Smooth muscle cell (in vitro differentiated cells): ENCODE measurements at regions not wholly inside any gene's neighbourhood (a gene's known extent, or its start where the extent isn't known, plus 50 kb on each side); places are given as distances from the start of the nearest gene placed in this dataset.

Source experiments
- DNase-seq: peaks from one replicate; lab custom pipeline; 2025; ENCODE audit not compliant: unreplicated experiment; lab: John Stamatoyannopoulos, UW
- H2AFZ ChIP-seq: fragments of 200-600 bp; sonication (generic); 2 replicates; pipeline ENCODE4 v1.6.0; 2016; ENCODE audit warnings: antibody characterized with exemption, low read depth, mild to moderate bottlenecking
- H3F3A ChIP-seq: fragments of 200-600 bp; sonication (generic); 2 replicates; pipeline ENCODE4 v1.6.0; 2017; ENCODE audit warnings: antibody characterized with exemption, low read depth
- H3K27ac ChIP-seq: fragments of 200-600 bp; sonication (generic); 2 replicates; pipeline ENCODE4 v1.5.1; 2016; ENCODE audit warnings: low read depth, mild to moderate bottlenecking
- H3K27me3 ChIP-seq: fragments of 200-600 bp; sonication (generic); 2 replicates; pipeline ENCODE4 v1.6.1; 2016; ENCODE audit warnings: low read depth, mild to moderate bottlenecking
- H3K36me3 ChIP-seq: fragments of 200-600 bp; sonication (generic); 2 replicates; pipeline ENCODE4 v1.5.1; 2016; ENCODE audit warnings: low read depth
- H3K4me1 ChIP-seq: fragments of 200-600 bp; sonication (generic); 2 replicates; pipeline ENCODE4 v1.5.1; 2016; ENCODE audit warnings: low read depth
- H3K4me2 ChIP-seq: fragments of 200-600 bp; sonication (generic); 2 replicates; pipeline ENCODE4 v1.6.0; 2016; ENCODE audit warnings: mild to moderate bottlenecking
- H3K4me3 ChIP-seq: fragments of 200-600 bp; sonication (generic); 2 replicates; pipeline ENCODE4 v1.5.1; 2016; ENCODE audit warnings: mild to moderate bottlenecking
- H3K79me2 ChIP-seq: fragments of 200-600 bp; sonication (generic); 2 replicates; pipeline ENCODE4 v1.6.0; 2016; ENCODE audit warnings: low read depth, mild to moderate bottlenecking
- H3K9ac ChIP-seq: fragments of 200-600 bp; sonication (generic); 2 replicates; pipeline ENCODE4 v1.6.0; 2016; ENCODE audit warnings: low read depth
- H3K9me3 ChIP-seq: fragments of 200-600 bp; sonication (generic); replicated peaks from 2 replicates; pipeline ENCODE4 v1.5.1; 2016; ENCODE audit warnings: low read depth
- H4K20me1 ChIP-seq: fragments of 200-600 bp; sonication (generic); 2 replicates; pipeline ENCODE4 v1.6.0; 2016; ENCODE audit warnings: low read depth
- CTCF ChIP-seq: fragments of 200-600 bp; sonication (generic); IDR thresholded peaks from 2 replicates; pipeline ENCODE4 v1.5.1; 2017; ENCODE audit warnings: borderline replicate concordance, mild to moderate bottlenecking, antibody characterized with exemption; ENCODE audit not compliant: insufficient read depth, poor library complexity, severe bottlenecking
- WGBS: methylation state at CpG from one replicate; pipeline ENCODE4 v1.1.7; 2016; ENCODE audit warnings: low lambda C conversion rate; 5-methylcytosine and 5-hydroxymethylcytosine counted together

- WGBS = 96% methylated on average over 5 of the region's 5 CpGs
- Histone ChIP-seq H2AFZ (no peak overlapping the region), H3K9ac (no peak overlapping the region), H3K27ac (no peak overlapping the region), H4K20me1 (no peaks in the 10 kb centered on the region), H3K36me3 (no peaks in the 10 kb centered on the region), H3K79me2 (no peaks in the 10 kb centered on the region), H3F3A (no peaks in the 10 kb centered on the region), H3K9me3 (no peaks in the 10 kb centered on the region), H3K27me3 (no peaks in the 10 kb centered on the region), H3K4me2 (no peak overlapping the region), H3K4me3 (no peak overlapping the region), H3K4me1 (no peaks in the 10 kb centered on the region)
- TF ChIP-seq CTCF = no peak
- DNase-seq = no peak
Observed at GRCh38 chr13:59367467-59367866, 796.3 kb downstream of the DIAPH3 start.

- H4K20me1 ChIP-seq = no peaks in the 10 kb centered on the region
- no peaks in the 10 kb centered on the region for H3F3A ChIP-seq
- H3K4me2 ChIP-seq = no peak overlapping the region
- H3K27me3 ChIP-seq = no peaks in the 10 kb centered on the region
- no peaks in the 10 kb centered on the region for H3K79me2 ChIP-seq
- H3K9me3 ChIP-seq = no peaks in the 10 kb centered on the region
- no peak for DNase-seq
- no peak overlapping the region for H2AFZ ChIP-seq
- no peak overlapping the region for H3K9ac ChIP-seq
- no peak overlapping the region for H3K27ac ChIP-seq
- 90% methylated on average over 3 of the region's 3 CpGs for WGBS
- H3K36me3 ChIP-seq = no peaks in the 10 kb centered on the region
- H3K4me1 ChIP-seq = no peaks in the 10 kb centered on the region
- no peak for TF ChIP-seq CTCF
- no peak overlapping the region for H3K4me3 ChIP-seq
Observed at GRCh38 chr13:59367904-59368303, 795.8 kb downstream of the DIAPH3 start.

- no peak for DNase-seq
- Histone ChIP-seq H3K9me3 (no peaks in the 10 kb centered on the region), H3K27ac (no peak overlapping the region), H3K4me3 (no peak overlapping the region), H4K20me1 (no peaks in the 10 kb centered on the region), H3K4me1 (no peaks in the 10 kb centered on the region), H3K79me2 (no peaks in the 10 kb centered on the region), H3K27me3 (no peaks in the 10 kb centered on the region), H3K4me2 (no peak overlapping the region), H3K36me3 (no peaks in the 10 kb centered on the region), H3K9ac (no peak overlapping the region), H3F3A (no peaks in the 10 kb centered on the region), H2AFZ (no peak overlapping the region)
- 89% methylated on average over 3 of the region's 3 CpGs for WGBS
- TF ChIP-seq CTCF = no peak
Observed at GRCh38 chr13:59368693-59369092, 795.0 kb downstream of the DIAPH3 start.

- WGBS = 89% methylated on average over 1 of the region's 1 CpG
- no peaks in the 10 kb centered on the region for H3K4me1 ChIP-seq
Observed at GRCh38 chr13:59371229-59371628, 792.5 kb downstream of the DIAPH3 start.

More at GRCh38 chr13:59371229-59371628, 792.5 kb downstream of the DIAPH3 start:
- H3K4me3 ChIP-seq = no peak overlapping the region
- no peaks in the 10 kb centered on the region for H4K20me1 ChIP-seq
- no peak overlapping the region for H3K4me2 ChIP-seq
- no peaks in the 10 kb centered on the region for H3K9me3 ChIP-seq
- no peaks in the 10 kb centered on the region for H3K79me2 ChIP-seq
- H3K9ac ChIP-seq = no peak overlapping the region
- no peaks in the 10 kb centered on the region for H3K27me3 ChIP-seq
- no peak for DNase-seq
- no peak overlapping the region for H2AFZ ChIP-seq
- H3F3A ChIP-seq = no peaks in the 10 kb centered on the region
- no peak for TF ChIP-seq CTCF
- no peak overlapping the region for H3K27ac ChIP-seq
- no peaks in the 10 kb centered on the region for H3K36me3 ChIP-seq
